Esophagus muscularis mucosa (tissue), 4 donors: ENCODE measurements at regions not wholly inside any gene's neighbourhood (a gene's known extent, or its start where the extent isn't known, plus 50 kb on each side); places are given as distances from the start of the nearest gene placed in this dataset.

Source experiments
- DNase-seq: peaks from one replicate; pipeline ENCODE4 v3.0.0-alpha.2; 2017; ENCODE audit errors: extremely low spot score
- H3K27ac ChIP-seq, 4 donors: fragments of 200-600 bp; sonication (generic); replicated peaks in 1 of 4; 1 replicate in 3 of 4; 2 replicates in 1 of 4; pipeline ENCODE4 v1.5.1; 2016 to 2019; ENCODE audit warnings: mild to moderate bottlenecking in 1 of 4
- H3K27me3 ChIP-seq, 4 donors: fragments of 200-600 bp; sonication (generic); one replicate each; pipeline versions ENCODE4 v1.5.1 to v1.6.0; 2016 to 2019
- H3K36me3 ChIP-seq, 4 donors: fragments of 200-600 bp; sonication (generic); one replicate each; pipeline ENCODE4 v1.5.1; 2016 to 2019
- H3K4me1 ChIP-seq, 4 donors: fragments of 200-600 bp; sonication (generic); one replicate each; pipeline ENCODE4 v1.5.1; 2016 to 2019
- H3K4me3 ChIP-seq, 4 donors: fragments of 200-600 bp; sonication (generic); 1 replicate in 2 of 4; 2 replicates in 2 of 4; pipeline ENCODE4 v1.5.1; 2016 to 2019; ENCODE audit warnings: mild to moderate bottlenecking in 4 of 4, moderate library complexity in 1 of 4
- H3K9me3 ChIP-seq, 4 donors: fragments of 200-600 bp; sonication (generic); 1 replicate in 3 of 4; 2 replicates in 1 of 4; pipeline ENCODE4 v1.5.1; 2016 to 2019
- CTCF ChIP-seq, 3 experiments: fragments of 200-600 bp in 2 of 3; fragments of 450-650 bp in 1 of 3; sonication (generic) in 2 of 3; IDR thresholded peaks; one replicate each; pipeline ENCODE4 v1.5.1; 2017 to 2019; ENCODE audit warnings: antibody characterized with exemption in 3 of 3, mild to moderate bottlenecking in 2 of 3, moderate library complexity in 1 of 3
- EP300 ChIP-seq: sonication (generic); formaldehyde crosslinking; IDR thresholded peaks from one replicate; pipeline ENCODE4 v1.6.1; 2017; ENCODE audit warnings: antibody characterized with exemption
- POLR2A ChIP-seq: fragments of 450-650 bp; IDR thresholded peaks from one replicate; pipeline ENCODE4 v1.6.1; 2017; ENCODE audit warnings: antibody characterized with exemption, moderate library complexity, mild to moderate bottlenecking, low read depth
- POLR2AphosphoS5 ChIP-seq, 2 donors: sonication (generic); formaldehyde crosslinking; IDR thresholded peaks; one replicate each; pipeline ENCODE4 v1.6.1; 2017; ENCODE audit warnings: antibody characterized with exemption in 2 of 2
- WGBS: methylation state at CpG from one replicate; pipeline ENCODE4 v1.1.5; 2018; 5-methylcytosine and 5-hydroxymethylcytosine counted together
- intact Hi-C: fragments of 100-400 bp; cut with DNase I; formaldehyde crosslinking; loops from one replicate; pipeline ENCODE4 v1.15.1; 2023

DNA sequence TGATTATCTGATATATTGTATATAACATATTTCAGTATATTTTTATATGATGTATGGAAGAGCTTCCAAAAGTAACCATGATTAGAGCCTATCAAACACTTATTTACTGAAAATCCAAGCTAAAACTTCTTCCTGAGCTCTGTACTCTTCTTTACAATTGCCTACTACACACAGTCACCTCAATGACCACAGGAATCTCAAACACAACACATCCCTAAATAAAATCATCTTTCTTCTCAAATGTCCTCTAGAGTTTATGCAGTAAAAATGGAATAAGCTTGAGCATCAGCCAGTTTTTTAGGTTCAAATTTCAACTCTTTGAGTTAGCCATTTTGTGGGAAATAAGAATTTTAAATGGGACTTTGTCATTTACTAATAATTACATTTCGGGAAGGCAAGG is 102.6 kb upstream of the FNDC3A start:
- Histone ChIP-seq H3K4me3 (no peak overlapping the region), H3K36me3 (no peaks in the 10 kb centered on the region), H3K27me3 (peaks cover 0 to 14% (median 0%) of the 10 kb centered on the region in 4 donors), H3K9me3 (no peaks in the 10 kb centered on the region), H3K4me1 (no peaks in the 10 kb centered on the region), H3K27ac (no peak overlapping the region)
- DNase-seq: no peak
- intact Hi-C loops: no loop called here
- WGBS: 96% methylated on average over 1 of the region's 1 CpG
- TF ChIP-seq POLR2AphosphoS5 (IDR thresholded peaks at IDR 0.05) (no peak), CTCF (IDR thresholded peaks at IDR 0.05) (no peak), EP300 (no peak)

DNA sequence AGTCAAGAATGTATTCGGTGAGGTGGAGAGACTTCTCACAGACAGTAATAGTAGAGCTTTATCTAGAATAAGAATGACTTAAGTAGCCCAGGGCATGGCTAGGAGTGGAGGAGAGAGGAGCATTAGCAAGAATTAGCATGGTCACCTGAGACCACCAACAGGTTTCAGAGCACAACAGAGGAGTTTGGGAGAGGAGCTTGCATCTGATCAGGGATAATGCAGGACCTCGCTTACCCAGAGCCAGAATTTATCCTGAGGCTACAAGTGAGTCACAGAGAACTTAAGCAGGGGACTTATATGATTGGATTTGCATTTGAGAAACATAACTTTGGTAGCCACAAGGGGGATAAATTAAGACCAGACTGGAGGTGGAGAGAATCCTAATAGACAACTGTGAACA is 102.1 kb upstream of the FNDC3A start:
- Histone ChIP-seq H3K9me3 (no peaks in the 10 kb centered on the region), H3K27ac (no peak overlapping the region), H3K27me3 (peaks cover 0 to 14% (median 0%) of the 10 kb centered on the region in 4 donors), H3K4me3 (no peak overlapping the region), H3K4me1 (no peaks in the 10 kb centered on the region), H3K36me3 (no peaks in the 10 kb centered on the region)
- intact Hi-C loops: no loop called here
- no peak for TF ChIP-seq EP300
- TF ChIP-seq POLR2AphosphoS5 (IDR thresholded peaks at IDR 0.05): no peak
- no peak for TF ChIP-seq POLR2A
- TF ChIP-seq CTCF (IDR thresholded peaks at IDR 0.05): no peak
- 50% methylated on average over 2 of the region's 2 CpGs for WGBS
- no peak for DNase-seq

DNA sequence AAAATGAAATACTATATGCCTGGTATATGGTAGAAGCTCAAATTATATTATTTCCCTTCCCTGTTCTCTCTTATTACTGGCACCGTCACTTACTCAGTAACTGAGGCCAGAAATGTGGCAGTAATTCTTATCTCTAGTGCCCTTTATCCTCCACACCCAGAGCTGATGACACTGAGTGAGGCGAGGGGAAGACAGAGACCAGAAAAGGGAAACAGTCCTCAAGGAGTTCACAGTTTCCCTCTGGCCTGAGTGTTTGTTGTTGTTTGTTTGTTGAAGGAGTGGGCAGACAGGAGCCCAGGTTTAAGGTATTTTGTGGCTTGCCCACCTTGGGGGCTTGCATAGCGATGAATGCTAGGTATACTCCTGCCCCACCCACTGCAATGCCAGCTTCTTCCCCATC is 101.5 kb upstream of the FNDC3A start:
- intact Hi-C loops: no loop called here
- TF ChIP-seq POLR2A (no peak), POLR2AphosphoS5 (IDR thresholded peaks at IDR 0.05) (no peak), EP300 (no peak), CTCF (IDR thresholded peaks at IDR 0.05) (no peak)
- Histone ChIP-seq H3K9me3 (no peaks in the 10 kb centered on the region), H3K27ac (no peak overlapping the region), H3K27me3 (peaks cover 0 to 14% (median 0%) of the 10 kb centered on the region in 4 donors), H3K36me3 (no peaks in the 10 kb centered on the region), H3K4me1 (no peaks in the 10 kb centered on the region), H3K4me3 (no peak overlapping the region)
- no peak for DNase-seq
- whole genome bisulfite sequencing: 70% methylated on average over 3 of the region's 3 CpGs

- Histone ChIP-seq H3K36me3 (no peaks in the 10 kb centered on the region), H3K27me3 (peaks cover 0 to 14% (median 0%) of the 10 kb centered on the region in 4 donors), H3K27ac (no peak overlapping the region), H3K9me3 (no peaks in the 10 kb centered on the region), H3K4me1 (no peaks in the 10 kb centered on the region), H3K4me3 (no peak overlapping the region)
- 55% methylated on average over 4 of the region's 4 CpGs for WGBS
- TF ChIP-seq POLR2AphosphoS5 (IDR thresholded peaks at IDR 0.05): no peak
- TF ChIP-seq CTCF (IDR thresholded peaks at IDR 0.05): no peak
- no peak for TF ChIP-seq POLR2A
- no peak for TF ChIP-seq EP300
- intact Hi-C loops: no loop called here
- DNase-seq: no peak
Observed at GRCh38 chr13:48875047-48875446, 100.7 kb upstream of the FNDC3A start.

DNA sequence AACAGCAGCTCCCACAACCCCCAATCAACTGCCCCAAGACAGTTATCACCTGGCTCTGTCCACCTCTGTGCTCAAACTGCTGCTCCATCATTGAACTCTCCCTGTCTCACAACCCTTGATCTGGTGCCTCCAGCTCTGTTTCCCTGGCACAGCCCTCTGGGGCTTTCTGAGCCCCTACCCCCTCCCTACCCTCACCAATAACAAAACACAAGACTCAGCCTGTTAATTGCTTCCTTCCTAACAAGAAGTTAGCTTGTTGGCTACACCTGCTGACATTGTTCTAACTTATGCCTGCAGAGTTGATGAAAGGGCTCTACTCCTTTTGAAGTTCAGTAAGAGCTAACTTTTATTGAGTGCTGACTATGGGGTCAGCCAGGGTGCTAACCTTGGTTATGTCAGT is 99.4 kb upstream of the FNDC3A start:
- TF ChIP-seq POLR2AphosphoS5 (IDR thresholded peaks at IDR 0.05): no peak
- TF ChIP-seq CTCF (IDR thresholded peaks at IDR 0.05): no peak
- TF ChIP-seq POLR2A: no peak
- TF ChIP-seq EP300: no peak
- intact Hi-C loops: no loop called here
- DNase-seq: no peak

More for the DNA sequence above, 99.4 kb upstream of the FNDC3A start:
- Histone ChIP-seq H3K27ac (no peak overlapping the region), H3K27me3 (peaks cover 0 to 14% (median 0%) of the 10 kb centered on the region in 4 donors), H3K4me3 (no peak overlapping the region), H3K4me1 (no peaks in the 10 kb centered on the region), H3K9me3 (no peaks in the 10 kb centered on the region), H3K36me3 (no peaks in the 10 kb centered on the region)
